ENCODE measurements at regions not wholly inside any gene's neighbourhood (a gene's known extent, or its start where the extent isn't known, plus 50 kb on each side); places are given as distances from the start of the nearest gene placed in this dataset.

DNA sequence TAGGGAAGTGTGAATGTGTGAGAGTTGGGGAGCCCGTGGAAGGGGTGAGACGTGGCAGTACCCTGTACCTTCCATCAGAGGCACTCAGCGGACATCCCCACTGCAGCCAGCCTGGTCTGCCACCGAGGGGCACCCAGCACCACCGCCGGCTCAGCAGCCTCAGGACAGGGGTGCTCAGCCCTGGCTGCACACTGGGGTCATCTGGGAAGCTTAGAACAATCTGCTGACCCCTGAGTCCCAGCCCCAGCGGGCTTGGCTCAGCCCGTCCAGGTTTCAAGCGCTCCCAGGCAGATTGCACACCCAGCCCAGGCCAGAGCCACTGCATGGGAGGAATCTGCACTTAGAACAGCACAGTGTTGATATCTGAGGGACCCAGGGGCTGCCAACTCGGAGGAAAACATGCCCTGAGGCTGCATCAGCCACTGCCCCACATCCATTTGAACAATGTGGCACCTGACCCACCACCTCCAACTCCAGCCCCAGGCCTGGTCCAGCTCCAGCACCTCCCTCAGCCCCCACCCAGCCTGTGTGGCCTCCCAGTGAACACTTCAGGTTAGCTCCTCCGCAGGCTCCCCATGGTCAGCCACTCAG lies 147.1 kb upstream of the OTOS start:
- no peak for DNase-seq

DNA sequence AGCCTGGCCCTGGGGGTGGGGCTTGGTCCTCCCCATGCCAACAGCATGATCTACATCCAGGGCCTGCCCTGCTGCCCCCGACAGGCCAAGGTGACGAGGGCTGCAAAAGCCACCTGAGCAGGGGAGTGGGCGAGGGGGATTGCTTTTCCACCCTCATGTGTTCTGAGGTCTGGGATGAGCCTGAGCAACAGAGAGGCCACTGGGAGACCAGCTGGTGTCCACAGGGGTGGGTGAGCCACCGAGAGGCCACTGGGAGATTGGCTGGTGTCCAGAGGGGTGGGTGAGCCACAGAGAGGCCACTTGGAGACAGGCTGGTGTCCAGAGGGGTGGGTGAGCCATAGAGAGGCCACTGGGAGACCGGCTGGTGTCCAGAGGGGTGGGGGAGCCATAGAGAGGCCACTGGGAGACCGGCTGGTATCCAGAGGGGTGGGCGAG lies 147.4 kb upstream of the GPC1 start:
- DNase-seq: no peak

DNA sequence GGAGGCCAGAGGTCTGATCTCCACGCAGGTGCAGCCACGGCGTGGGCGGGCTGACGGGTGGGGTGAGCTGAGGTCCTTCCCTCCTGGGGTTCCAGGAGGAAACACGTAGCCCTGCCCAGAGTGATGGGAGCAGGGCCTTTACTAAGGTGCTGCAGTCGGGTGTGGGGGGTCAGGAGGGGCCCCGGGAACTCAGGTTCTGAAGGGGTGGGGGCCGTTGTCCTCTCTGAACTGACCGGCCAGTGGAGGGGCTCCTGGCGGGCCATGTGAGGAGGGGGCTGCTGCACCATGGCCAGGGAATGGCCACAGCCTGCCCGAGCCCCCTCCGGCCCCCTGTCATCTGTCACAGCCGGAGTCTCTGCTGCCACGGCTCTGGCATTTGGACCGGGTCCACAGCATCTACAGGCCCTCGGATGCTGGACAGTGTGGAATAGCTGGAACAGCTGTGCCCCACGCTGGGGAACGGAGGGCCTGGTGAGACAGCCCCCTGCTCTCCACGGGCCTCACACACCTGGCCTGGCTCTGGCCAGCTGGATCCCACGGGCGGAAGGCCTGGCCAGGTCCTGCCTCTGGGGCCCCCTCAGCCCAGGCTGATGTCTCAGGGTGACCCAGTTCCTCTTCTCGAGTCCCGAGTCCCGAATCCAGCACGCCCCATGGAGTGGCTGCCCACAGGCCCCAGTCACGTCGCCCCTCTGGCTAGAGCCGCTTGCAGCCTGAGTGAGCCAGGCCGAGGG lies 145.6 kb upstream of the GPC1 start:
- no peak for DNase-seq

DNA sequence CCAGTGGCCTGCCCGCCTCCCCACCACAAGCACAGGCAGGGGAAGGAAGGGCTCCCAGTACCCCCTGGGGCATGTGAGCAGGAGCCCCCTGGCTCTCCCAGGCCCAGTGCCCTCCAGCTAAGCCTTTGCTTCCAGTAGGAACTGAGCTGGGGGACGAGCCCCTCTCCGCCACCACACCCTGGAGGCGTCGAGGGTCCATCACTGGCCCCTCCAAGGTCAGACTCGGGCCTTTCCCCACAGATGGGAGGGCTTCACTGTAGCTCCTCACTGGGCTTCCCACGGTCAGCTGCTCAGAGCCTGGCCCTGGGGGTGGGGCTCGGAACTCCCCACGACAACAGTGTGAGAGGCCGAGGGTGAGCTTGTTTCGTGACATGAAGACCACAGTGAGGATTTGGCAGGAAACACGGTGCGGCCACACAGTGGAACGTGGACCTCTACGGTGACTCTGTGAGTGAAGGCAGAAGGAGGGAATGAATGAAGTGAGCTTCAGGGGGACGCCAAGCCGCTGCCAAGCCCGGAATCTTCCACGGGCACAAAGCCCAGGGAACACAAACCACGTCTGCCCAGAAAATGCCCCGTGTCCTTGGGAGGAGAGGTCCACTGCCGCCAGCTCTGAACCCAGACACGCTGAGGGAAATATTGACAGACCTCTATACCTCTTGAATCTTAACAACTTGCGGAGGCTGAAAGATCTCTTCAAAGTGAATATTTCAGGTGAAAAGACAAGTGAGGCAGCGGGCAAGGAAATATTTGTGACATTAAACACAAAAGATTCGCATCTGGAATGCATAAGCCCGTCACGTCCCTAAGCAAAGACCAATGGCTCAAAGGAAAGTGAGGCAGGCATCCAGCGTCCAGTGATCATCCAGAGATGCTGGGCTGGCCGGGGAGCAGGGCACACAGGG lies 144.8 kb upstream of the GPC1 start:
- no peak for DNase-seq

DNA sequence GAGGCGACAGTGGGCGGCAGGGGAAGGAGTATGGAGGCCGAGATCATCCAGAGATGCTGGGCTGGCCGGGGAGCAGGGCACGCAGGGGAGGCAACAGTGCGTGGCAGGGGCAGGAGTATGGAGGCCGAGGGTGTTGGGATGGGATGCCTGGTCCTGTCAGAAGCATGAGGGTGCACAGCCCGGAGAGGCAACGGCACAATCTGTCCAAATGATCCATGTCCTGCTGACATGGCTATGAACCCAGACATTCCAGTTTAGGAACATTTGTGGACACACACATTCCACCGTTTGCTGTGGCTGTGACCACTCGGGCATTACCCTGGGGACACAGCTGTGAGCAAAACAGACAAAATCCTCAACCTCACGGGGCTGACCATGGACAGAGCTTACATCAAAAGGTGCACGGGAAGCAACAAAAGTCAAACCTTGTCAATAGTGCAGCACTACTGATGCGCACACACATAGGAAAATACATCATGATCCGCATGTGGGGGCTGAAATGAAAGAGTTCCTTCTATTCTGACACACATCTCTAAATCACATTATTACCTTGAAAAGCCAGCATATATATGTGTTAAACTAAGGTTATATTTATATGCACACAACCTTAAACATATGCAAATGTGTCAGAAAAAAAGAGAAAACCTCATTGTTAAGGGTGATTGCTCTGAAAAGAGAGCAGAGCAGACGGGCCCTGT lies 144.0 kb upstream of the GPC1 start:
- DNase-seq: no peak

DNA sequence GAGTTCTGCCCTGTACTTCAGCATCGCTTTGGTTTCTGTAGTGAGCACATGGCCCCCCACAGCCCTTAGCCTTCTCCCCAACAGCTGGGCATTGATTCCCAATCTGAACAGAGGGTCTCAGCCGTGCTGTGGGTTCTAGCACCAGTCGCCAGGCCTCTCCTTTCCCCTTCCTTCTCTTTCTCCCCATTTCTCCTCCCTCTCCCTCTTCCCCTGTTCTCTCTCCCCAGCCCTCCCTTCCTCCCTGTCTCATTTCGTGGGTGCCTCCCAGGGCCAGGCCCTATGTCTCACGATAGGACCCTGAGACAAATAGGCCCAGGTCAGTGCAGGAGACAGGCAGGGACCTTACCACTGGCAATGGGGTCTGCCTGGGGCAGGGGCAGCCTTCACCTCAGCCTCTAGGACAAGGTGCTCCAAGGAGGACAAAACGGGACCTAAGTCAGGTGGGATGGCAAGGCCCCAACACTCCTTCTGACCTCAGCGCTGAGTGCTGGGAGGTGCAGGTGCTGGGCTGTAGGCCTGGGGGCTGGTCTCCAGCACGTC lies 143.4 kb upstream of the GPC1 start:
- no peak for DNase-seq

DNA sequence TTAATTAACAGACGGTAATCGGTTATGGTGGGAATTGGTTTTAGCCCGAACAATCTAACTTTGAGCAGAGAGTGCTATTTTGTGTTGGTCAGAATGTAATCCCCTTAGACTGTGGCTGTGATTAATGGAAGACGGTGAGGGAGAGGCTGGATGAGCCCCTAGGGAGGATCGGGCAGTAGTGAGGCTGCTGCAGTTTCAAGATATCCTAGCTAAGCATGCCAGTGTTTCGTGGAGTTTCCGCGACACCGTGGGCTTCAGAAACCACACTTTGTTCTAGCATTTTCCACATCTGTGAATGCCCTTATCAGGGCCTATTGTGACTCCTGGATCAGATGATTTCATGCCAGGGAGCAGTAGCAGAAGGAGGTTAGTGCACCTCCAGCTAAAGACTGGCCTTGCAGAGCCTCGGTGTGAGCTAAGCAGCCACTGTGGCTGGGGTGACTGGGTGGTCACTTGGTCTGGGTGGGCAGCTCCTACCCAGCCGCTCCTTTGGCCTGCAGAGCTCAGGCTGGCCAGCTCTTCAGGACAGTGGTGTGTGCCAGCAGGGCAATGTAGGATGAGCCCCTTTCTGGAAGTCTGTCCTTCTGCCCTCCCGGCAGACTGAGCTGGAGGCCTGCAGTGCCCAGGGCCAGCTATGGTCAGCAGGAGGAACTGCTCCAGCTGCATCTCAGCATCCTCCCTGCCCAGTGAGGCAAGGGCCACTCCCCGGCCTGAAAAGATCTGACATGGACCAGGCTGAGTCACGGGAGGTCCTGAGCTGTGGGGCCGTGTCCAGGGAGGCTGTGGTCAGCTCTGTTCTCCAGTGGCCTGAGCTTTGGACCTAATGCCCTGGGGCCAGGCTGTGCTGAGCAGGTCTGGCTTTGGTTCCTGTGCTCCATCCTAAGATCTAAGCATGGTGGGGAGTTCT lies 142.6 kb upstream of the GPC1 start:
- no peak for DNase-seq

DNA sequence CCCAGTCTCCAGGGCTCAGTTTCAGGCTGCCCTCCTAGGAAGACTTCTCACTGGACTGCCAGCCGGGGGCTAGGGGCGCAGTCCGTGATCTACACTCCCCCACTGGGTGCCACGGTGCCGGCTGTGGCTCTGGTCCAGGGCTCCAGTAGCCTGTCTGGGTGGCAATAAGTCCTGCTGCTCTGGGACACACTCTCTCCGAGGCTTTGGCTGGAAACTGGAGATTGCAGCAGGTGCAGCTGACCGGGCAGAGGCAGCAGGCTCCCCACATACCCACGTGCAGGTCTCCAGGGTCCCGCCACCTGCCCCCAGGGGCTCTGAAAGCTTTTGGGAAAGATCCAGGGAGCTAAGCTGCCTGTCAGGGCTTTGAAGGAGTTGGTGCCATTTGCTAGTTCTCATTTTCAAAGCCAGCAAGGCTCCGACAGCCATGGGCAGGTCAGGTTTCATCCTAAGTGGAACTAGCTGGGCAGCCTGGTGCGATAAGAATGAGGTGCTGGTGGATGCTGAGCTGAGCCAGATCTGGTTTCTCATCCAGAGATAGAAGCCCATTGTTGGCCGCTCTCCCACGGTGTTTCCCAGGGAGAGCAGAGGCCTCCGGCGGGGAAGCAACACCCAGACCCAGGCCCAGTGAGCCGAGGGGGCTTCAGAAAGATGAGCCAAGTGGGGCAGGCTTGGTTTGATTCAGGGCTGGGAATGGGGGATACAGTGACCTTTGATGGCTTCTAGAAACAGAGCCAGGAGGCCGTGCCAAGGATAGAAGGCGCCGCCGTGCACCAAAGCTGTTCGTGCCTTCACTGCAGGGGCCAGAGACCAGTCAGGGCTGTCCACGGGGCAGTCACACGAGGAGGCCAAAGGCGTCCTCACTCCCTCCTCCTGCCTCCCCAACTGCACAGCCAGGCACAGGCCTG lies 141.7 kb upstream of the GPC1 start:
- DNase-seq: no peak

DNA sequence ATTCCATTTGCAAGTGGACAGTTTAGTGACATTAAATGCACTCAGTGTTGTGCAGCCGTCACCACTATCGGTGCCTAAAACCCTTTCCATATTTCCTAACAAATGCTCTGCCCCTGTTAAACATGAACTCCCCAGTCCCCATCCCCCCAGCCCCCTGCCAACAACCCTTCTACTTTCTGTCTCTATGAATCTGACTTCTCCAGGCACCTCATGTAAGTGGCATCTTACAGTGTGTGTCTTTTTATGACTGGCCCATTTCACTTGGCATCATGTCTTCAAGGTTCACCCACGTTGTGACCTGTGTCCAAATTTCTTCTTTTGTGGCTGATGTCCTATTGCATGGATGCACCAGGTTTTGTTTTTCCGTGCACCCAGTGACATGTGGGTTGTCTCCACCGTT lies 140.9 kb upstream of the GPC1 start:
- DNase-seq: no peak

DNA sequence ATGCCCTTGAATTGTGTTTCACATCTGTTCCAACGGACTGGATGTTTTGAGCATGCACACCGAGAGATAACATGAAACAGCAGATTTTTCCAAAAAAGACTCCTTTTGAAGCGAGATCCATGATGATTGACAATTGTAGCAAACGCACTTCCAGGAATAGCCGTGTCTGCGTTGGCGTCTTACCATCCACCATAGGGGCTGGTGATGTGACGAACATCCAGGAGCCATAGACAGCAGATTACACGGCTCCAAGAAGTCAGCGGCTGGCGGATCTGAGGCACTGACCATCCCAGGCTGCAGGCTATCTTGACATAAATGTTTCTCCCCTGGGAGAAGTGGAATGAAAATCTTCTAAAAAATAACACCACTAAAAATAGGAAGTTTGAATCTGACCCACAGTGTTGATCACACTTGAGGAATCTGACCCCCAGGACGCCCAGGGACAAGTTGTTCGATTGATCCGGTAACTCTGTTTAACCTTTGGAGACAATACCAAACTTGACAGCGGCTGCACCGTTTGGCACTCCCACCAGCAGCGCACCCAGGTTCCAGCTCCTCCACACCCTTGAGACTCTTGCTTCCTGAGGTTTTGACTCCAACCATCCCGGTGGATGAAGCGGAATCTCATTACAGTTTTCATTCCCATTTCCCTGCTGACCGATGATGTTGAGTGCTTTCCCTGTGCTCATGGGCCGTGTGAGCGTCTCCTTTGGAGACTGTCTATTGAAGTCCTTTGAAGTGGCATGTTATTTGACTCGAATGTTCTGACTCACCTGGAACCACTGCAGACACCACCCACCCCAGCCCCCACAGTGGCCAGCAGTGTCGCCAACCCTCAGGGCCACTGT lies 140.0 kb upstream of the GPC1 start:
- no peak for DNase-seq

DNA sequence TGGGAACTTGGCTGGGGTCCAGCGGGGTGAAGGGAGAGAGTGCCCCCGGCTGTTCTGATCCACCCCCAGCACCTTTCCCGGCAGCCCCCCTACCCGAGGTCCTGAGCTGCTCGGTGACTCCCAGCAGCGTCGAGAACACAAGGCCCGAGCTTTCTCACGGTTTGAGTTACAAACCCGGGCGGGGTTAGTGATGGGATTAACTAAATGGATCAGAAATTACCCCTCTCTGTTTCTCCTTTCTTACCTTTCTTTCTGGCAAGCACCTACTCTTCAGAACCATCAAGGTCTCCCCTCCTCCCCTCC lies 139.4 kb upstream of the GPC1 start:
- no peak for DNase-seq

DNA sequence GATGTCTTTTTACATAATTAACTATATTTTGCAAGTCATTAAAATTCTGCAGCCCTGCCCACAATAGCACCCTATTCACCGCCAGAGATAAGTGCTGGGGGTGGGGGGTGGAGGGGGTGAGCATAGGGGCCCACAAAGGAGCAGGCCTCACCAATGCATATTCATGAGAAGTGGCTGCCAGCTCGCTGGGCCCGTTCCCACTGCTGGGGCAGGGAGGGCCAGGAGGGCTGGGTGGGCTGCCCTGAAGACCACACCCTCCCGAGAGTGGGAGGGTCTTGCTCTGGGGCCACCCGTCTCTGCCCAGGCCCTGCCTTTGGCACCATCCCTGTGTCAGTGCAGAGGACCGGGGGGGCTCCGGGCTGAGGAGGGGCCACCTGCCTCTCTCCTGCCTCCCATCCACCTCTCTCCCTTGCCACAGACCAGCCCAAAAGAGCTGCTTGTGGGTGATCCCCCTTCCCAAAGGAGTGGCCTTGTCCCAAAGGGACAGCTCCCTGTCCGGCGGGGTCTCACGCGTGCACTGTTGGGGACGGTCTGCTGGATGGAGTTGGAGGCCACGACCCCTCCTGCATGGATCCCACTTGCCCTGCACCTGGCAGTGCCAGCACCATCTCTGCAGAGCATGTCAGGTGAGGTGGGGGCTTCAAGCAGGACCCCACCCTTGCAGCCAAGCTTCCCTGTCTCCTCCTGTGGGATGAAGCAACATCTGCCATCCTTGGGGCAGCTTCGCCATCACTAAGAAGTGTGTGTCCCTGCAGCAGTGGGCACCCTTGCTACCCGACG lies 138.8 kb upstream of the GPC1 start:
- DNase-seq: no peak

DNA sequence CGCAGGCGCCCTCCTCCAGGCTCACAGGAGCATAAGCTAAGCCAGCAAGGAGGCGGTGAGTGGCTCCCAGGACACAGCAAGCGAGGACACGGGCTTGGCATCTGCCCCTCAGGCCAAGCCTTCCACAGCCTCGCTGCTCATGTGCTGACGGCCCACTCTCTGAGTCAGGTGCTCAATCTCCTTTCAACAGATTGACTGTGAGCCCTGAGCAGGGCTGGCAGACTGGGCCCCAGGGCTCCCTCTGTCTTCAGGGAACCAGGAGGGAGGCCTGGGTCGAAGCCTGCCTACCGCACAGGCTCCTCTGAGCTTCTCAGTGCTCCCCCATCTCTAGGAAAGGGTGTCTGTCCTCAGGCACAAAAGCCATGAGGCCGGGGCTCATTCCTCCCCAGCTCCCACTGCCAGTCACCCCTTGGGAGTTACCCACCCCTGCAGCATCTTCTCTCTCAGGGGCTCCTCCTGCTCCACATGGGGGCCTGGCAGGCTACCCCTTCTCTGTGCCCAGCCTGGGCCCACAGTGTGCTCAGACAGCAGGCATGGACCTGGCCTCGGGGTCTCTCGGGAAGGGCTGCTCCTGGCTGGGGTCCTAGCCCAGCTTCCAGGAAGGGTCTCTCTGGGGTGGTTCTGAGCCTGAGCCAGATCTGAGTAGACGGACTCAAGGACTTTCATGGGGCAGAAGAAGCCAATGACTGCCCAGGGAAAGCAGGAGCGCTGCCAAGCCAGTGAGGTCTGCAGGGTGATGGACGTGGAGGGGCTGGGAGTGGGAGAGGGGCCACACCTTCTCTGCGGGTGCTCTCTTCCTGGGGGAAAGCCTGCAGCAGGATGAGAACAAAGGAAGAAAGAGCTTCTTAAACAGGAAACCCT lies 138.0 kb upstream of the GPC1 start:
- no peak for DNase-seq

DNA sequence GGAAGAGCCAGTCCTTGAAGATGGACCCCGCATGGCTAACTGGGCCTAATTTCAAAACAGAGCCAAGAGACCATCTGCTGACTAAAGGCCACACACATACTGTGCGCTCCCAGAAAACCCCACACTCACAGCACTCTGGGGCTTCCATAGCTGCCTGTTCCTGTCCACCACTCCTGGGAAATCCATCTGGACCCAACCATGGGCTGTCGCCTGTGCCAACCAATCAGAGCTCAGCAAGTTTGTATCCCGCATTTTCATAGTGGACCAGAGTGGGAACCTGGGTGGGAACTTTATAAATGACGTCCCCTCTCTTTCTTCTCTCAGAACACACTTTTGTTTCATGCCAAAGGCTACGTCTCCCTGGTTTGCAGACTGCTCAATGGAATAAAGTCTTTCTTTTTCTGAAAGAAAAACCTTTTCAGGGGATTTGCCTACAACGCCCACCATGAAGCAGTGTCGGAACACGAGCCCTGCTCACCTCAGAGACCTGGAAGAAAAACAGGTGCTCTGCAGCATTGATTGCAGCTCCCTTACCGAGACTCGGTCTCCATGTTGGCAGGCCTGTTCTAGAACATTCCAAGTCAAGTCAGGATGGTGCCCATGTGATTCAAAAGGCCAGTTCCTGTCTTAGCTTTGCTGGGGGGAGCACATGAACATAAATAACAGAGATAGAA lies 137.2 kb upstream of the GPC1 start:
- no peak for DNase-seq

DNA sequence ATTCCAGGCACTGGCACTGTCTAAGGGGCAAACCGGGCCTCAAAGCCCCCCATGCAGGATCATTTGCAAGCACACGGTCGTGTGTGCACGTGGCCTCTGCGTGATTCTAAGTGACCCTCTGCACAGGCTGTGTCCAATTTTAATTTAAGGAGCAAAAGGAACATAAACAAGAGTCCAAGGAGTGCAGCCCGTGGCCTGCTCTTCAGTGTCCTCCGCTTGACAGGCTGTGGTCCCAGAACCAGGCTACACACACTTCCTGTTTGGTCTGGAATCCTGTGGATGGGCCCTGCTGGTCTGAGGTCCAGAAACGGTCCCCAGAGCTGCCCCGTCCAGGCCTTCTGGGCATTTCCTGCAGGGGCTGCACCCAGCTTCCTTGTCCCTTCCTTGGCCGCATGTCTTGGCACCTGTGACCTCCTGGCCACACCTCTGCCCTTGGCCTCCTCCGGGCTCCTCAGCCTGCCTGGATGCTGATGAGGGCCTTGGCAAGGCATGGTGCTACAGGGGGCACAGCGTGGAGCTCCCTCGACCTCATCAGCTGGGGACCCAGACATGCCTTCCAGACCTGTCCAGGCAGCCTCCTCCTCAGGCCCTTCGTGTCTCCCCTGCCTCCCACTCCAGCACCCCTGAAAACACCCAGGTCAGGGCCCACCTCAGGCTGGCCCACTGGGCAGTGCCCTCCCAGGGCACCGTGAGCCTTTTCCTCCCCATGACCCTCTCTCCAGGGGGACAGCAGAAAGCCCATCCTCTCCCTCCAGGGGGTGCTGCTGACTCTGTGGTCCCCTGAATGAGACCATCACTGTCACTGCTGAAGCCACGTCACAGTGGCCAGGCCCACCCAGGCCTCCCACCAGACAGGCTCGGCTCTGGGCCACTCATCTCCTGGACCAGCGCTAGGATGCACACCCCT lies 136.4 kb upstream of the GPC1 start:
- DNase-seq: no peak

DNA sequence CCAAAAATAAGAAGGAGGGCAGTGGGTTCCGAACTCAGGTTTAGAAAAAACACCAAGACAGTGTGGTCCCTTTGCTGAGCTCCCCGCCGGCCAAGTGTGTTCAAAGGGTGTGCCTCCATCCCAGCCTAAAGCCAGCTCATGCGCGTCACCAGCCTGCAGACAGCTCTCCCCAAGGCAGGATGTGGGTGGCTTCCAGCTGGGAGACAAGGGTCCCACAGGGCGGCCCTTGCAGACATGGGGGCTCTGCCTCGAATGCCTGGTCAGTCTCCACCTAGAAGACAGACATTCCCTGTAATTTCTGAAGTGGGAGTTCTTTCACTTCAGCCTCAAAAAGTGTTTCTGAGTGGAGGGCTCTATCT lies 135.8 kb upstream of the GPC1 start:
- DNase-seq: no peak
